ENCODE measurements at regions not wholly inside any gene's neighbourhood (a gene's known extent, or its start where the extent isn't known, plus 50 kb on each side); places are given as distances from the start of the nearest gene placed in this dataset.
A peak's percentile ranks its signal among the peaks of the same experiment; 100 is the strongest.

- peaks cover 3% of the 10 kb centered on the region for H3K9me3 Mint-ChIP-seq
- no peaks in the 10 kb centered on the region for H3K36me3 Mint-ChIP-seq (ENCODE audit: low read depth)
- no peak for ATAC-seq (replicated peaks)
- H3K4me3 Mint-ChIP-seq = no peak overlapping the region
- H3K4me1 Mint-ChIP-seq = no peaks in the 10 kb centered on the region
- no peak overlapping the region for H3K27ac Mint-ChIP-seq
- H3K27me3 Mint-ChIP-seq = peaks cover 3% of the 10 kb centered on the region
These were observed 276.3 kb downstream of the TFEC start for GRCh38 chr7:115754226-115754625.

- Mint-ChIP-seq H3K36me3 (ENCODE audit: low read depth) (no peaks in the 10 kb centered on the region), H3K27me3 (peaks cover 3% of the 10 kb centered on the region), H3K27ac (no peak overlapping the region), H3K4me3 (no peak overlapping the region), H3K4me1 (no peaks in the 10 kb centered on the region), H3K9me3 (no peaks in the 10 kb centered on the region)
- ATAC-seq (replicated peaks) = no peak
These were observed 280.6 kb downstream of the TFEC start for GRCh38 chr7:115749924-115750323.

GRCh38 chr7:115748123-115748738 lies 282.3 kb downstream of the TFEC start:
- H3K36me3 Mint-ChIP-seq (ENCODE audit: low read depth) = no peaks in the 10 kb centered on the region
- no peaks in the 10 kb centered on the region for H3K9me3 Mint-ChIP-seq
- no peak overlapping the region for H3K4me3 Mint-ChIP-seq
- no peak overlapping the region for H3K27ac Mint-ChIP-seq
- no peak for ATAC-seq (replicated peaks)
- H3K4me1 Mint-ChIP-seq = no peaks in the 10 kb centered on the region
- H3K27me3 Mint-ChIP-seq = peaks cover 3% of the 10 kb centered on the region

GRCh38 chr7:115747174-115747573 lies 283.4 kb downstream of the TFEC start:
- peak; percentile 38 for ATAC-seq (replicated peaks)
- Mint-ChIP-seq H3K36me3 (ENCODE audit: low read depth) (no peaks in the 10 kb centered on the region), H3K27me3 (no peaks in the 10 kb centered on the region), H3K27ac (no peak overlapping the region), H3K4me3 (peak overlapping the region; percentile 8), H3K4me1 (no peaks in the 10 kb centered on the region), H3K9me3 (no peaks in the 10 kb centered on the region)

GRCh38 chr7:115740043-115740442 lies 290.5 kb downstream of the TFEC start:
- Mint-ChIP-seq H3K36me3 (ENCODE audit: low read depth) (no peaks in the 10 kb centered on the region), H3K27ac (no peak overlapping the region), H3K9me3 (no peaks in the 10 kb centered on the region), H3K4me1 (no peaks in the 10 kb centered on the region), H3K27me3 (no peaks in the 10 kb centered on the region), H3K4me3 (no peak overlapping the region)
- ATAC-seq (replicated peaks) = no peak

GRCh38 chr7:115734641-115735040 lies 295.9 kb downstream of the TFEC start:
- no peak overlapping the region for H3K4me3 Mint-ChIP-seq
- H3K27me3 Mint-ChIP-seq = peaks cover 7% of the 10 kb centered on the region
- H3K36me3 Mint-ChIP-seq (ENCODE audit: low read depth) = no peaks in the 10 kb centered on the region
- no peaks in the 10 kb centered on the region for H3K9me3 Mint-ChIP-seq
- H3K27ac Mint-ChIP-seq = no peak overlapping the region
- ATAC-seq (replicated peaks) = no peak
- no peaks in the 10 kb centered on the region for H3K4me1 Mint-ChIP-seq

- H3K27me3 Mint-ChIP-seq = peaks cover 7% of the 10 kb centered on the region
- ATAC-seq (replicated peaks) = no peak
- no peaks in the 10 kb centered on the region for H3K9me3 Mint-ChIP-seq
- no peaks in the 10 kb centered on the region for H3K4me1 Mint-ChIP-seq
- no peak overlapping the region for H3K27ac Mint-ChIP-seq
- H3K4me3 Mint-ChIP-seq = no peak overlapping the region
- H3K36me3 Mint-ChIP-seq (ENCODE audit: low read depth) = no peaks in the 10 kb centered on the region
These were observed 298.6 kb downstream of the TFEC start for GRCh38 chr7:115731796-115732471.

GRCh38 chr7:115728518-115728917 lies 302.0 kb downstream of the TFEC start:
- Mint-ChIP-seq H3K27ac (no peak overlapping the region), H3K4me3 (no peak overlapping the region), H3K9me3 (no peaks in the 10 kb centered on the region), H3K27me3 (peaks cover 7% of the 10 kb centered on the region), H3K36me3 (ENCODE audit: low read depth) (no peaks in the 10 kb centered on the region), H3K4me1 (no peaks in the 10 kb centered on the region)
- no peak for ATAC-seq (replicated peaks)

GRCh38 chr7:115724400-115725056 lies 306.0 kb downstream of the TFEC start:
- H3K4me1 Mint-ChIP-seq = peaks cover 5% of the 10 kb centered on the region
- no peak for ATAC-seq (replicated peaks)
- H3K9me3 Mint-ChIP-seq = no peaks in the 10 kb centered on the region
- no peak overlapping the region for H3K4me3 Mint-ChIP-seq
- H3K27ac Mint-ChIP-seq = no peak overlapping the region
- no peaks in the 10 kb centered on the region for H3K27me3 Mint-ChIP-seq
- no peaks in the 10 kb centered on the region for H3K36me3 Mint-ChIP-seq (ENCODE audit: low read depth)

GRCh38 chr7:115722302-115722977 lies 308.1 kb downstream of the TFEC start:
- no peak overlapping the region for H3K27ac Mint-ChIP-seq
- peak; percentile 24 for ATAC-seq (replicated peaks)

GRCh38 chr7:115721293-115722217 lies 309.0 kb downstream of the TFEC start:
- no peak for ATAC-seq (replicated peaks)
- Mint-ChIP-seq H3K27ac (no peak overlapping the region), H3K36me3 (ENCODE audit: low read depth) (no peaks in the 10 kb centered on the region), H3K4me1 (peaks cover 5% of the 10 kb centered on the region), H3K9me3 (no peaks in the 10 kb centered on the region), H3K4me3 (no peak overlapping the region), H3K27me3 (no peaks in the 10 kb centered on the region)

More at GRCh38 chr7:115722302-115722977, 308.1 kb downstream of the TFEC start:
- Mint-ChIP-seq H3K4me1 (peaks cover 5% of the 10 kb centered on the region), H3K36me3 (ENCODE audit: low read depth) (no peaks in the 10 kb centered on the region), H3K9me3 (no peaks in the 10 kb centered on the region), H3K4me3 (peak overlapping the region; percentile 34), H3K27me3 (no peaks in the 10 kb centered on the region)

- H3K27ac Mint-ChIP-seq = no peak overlapping the region
- H3K4me3 Mint-ChIP-seq = no peak overlapping the region
- peaks cover 5% of the 10 kb centered on the region for H3K4me1 Mint-ChIP-seq
- no peaks in the 10 kb centered on the region for H3K9me3 Mint-ChIP-seq
- H3K36me3 Mint-ChIP-seq (ENCODE audit: low read depth) = no peaks in the 10 kb centered on the region
- no peaks in the 10 kb centered on the region for H3K27me3 Mint-ChIP-seq
- no peak for ATAC-seq (replicated peaks)
These were observed 310.6 kb downstream of the TFEC start for GRCh38 chr7:115719963-115720362.

- H3K27ac Mint-ChIP-seq = no peak overlapping the region
- H3K36me3 Mint-ChIP-seq (ENCODE audit: low read depth) = no peaks in the 10 kb centered on the region
These were observed 320.9 kb downstream of the TFEC start for GRCh38 chr7:115709664-115710063.

GRCh38 chr7:115708013-115708341 lies 322.6 kb downstream of the TFEC start:
- Mint-ChIP-seq H3K9me3 (no peaks in the 10 kb centered on the region), H3K27me3 (no peaks in the 10 kb centered on the region), H3K4me1 (no peaks in the 10 kb centered on the region), H3K4me3 (no peak overlapping the region), H3K27ac (no peak overlapping the region), H3K36me3 (ENCODE audit: low read depth) (no peaks in the 10 kb centered on the region)
- no peak for ATAC-seq (replicated peaks)

More at GRCh38 chr7:115709664-115710063, 320.9 kb downstream of the TFEC start:
- Mint-ChIP-seq H3K4me3 (no peak overlapping the region), H3K4me1 (no peaks in the 10 kb centered on the region), H3K27me3 (no peaks in the 10 kb centered on the region), H3K9me3 (no peaks in the 10 kb centered on the region)
- no peak for ATAC-seq (replicated peaks)
